NCI-H510A treated with DMSO at 0.1 percent for 48 hours (cell line): ENCODE measurements at regions not wholly inside any gene's neighbourhood (a gene's known extent, or its start where the extent isn't known, plus 50 kb on each side); places are given as distances from the start of the nearest gene placed in this dataset.
"Not testable (repeated sequence)": the region's sequence is repeated elsewhere in the genome, so short reads cannot be mapped to it uniquely, and the experiment has no call there.

ENCODE experiments used
- DNase-seq: peaks from one replicate; lab custom pipeline; 2025; lab: John Stamatoyannopoulos, UW

GRCh38 chr3:153615863-153616262 lies 453.8 kb downstream of the RAP2B start:
- DNase-seq = no peak

DNA sequence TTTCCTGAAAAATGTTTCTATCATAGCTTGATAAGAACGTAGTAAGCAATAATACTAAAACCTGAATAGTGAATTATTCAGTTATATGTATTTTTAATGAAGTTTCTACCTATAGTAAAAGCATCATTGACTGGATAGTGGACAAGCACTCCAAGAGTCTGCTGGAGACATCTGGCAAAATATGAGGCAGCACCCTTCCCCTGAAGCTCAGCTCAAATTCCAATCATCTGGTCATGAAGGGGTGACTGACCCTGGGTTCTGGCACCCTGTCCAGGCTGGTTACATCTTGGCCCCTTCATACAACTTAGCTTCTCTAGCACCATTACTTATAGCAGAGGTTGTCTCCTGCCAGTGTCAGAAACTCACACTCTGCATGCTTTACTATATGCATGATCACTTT lies 455.4 kb downstream of the RAP2B start:
- no peak for DNase-seq

GRCh38 chr3:153618176-153618575 lies 456.1 kb downstream of the RAP2B start:
- no peak for DNase-seq

DNA sequence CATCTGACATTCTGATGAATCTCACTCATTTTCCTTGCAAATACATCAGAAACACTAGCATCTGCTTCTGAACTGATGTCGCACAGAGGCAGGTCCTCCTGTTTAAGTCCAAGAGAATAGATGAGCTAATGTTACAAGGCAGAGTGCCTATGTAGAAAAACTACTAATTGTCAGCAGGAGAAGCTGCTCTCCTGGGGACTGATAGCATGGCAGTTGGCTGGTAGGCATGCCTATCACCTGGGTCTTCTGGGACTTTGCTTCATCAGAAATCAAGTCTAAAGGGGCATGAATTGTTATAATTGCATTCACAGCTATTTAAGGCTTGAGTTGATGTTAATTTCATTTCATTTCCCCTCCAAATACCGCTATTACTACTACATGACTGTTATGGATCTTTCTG lies 457.2 kb downstream of the RAP2B start:
- DNase-seq = no peak

DNA sequence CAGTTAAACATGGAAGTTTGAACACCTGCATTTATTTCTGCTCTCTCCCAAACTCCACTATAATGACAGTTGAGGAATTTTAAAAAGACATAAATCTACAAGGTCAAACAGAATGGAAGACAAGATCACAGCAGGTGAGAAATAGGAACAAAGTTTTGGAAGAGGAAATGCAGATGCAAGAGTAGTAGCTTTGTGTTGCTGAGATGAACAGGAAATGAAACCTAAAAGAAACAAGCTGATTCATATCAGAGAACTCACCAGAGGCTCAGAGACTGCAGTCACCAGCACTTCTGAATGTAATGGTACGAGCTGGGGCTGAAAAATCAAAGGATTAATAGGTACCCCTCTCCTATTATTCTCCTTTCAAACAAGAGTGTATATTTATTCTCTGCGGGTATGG lies 459.9 kb downstream of the RAP2B start:
- DNase-seq = no peak

- no peak for DNase-seq
These were observed 461.8 kb downstream of the RAP2B start for GRCh38 chr3:153623834-153624233.

GRCh38 chr3:153624310-153625030 lies 462.4 kb downstream of the RAP2B start:
- no peak for DNase-seq

DNA sequence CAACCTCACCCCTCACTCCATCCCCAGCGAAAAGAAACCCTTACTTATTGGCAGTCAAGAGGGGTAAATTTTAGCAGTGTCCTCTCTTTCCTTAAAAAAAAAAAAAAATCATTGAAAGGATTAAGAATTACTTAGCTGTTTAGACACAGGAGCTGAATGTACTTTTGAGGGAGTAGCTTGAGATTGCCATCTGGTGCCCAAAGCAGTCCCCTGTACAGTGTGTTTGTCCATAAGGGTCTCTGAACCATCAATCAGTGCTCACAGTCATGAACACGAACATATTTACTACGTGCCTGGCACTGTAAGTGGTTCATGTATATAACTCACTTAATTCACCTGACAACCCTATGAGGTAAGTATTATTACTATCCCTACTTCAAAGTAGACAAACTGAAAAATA lies 463.5 kb downstream of the RAP2B start:
- no peak for DNase-seq

DNA sequence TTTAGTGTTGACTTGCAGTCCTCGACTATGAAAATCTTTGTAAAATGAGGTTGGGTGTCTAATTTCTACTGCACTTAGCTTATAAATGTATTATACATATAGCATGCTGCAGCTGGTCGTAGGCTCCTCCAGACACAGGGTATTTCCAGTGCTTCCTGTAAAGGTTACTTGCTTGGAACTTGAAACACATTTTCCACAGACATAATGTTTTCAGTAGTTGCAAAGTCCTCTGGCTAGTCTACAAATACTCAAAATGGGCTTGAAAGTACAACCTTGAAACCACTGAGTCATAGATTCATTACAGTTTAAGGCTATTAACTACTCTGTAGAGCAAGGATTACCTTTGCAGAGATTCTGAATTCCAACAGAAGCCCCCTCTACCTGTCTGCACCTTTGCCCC lies 464.1 kb downstream of the RAP2B start:
- no peak for DNase-seq

- DNase-seq = no peak
These were observed 466.6 kb downstream of the RAP2B start for GRCh38 chr3:153628591-153628990.

- DNase-seq = no peak
These were observed 467.1 kb downstream of the RAP2B start for GRCh38 chr3:153629148-153629547.

DNA sequence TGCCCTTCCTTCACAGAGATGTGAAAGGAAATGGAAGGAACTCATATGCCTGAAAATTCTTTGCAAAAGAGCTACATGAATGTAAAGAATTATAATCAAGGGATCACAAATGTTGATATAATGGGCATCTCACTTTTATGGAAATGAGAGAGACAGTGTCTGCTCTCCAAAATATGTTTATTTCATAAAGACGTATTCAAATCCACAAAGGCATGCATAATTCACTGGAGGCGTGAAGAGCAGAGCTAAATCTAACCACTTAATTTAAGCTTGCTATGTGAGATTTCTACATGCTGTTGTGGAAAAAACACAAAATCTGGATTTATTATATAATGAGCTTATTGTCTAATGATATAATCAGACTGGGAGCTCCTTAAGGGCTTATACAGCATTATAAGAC lies 469.1 kb downstream of the RAP2B start:
- DNase-seq = no peak

DNA sequence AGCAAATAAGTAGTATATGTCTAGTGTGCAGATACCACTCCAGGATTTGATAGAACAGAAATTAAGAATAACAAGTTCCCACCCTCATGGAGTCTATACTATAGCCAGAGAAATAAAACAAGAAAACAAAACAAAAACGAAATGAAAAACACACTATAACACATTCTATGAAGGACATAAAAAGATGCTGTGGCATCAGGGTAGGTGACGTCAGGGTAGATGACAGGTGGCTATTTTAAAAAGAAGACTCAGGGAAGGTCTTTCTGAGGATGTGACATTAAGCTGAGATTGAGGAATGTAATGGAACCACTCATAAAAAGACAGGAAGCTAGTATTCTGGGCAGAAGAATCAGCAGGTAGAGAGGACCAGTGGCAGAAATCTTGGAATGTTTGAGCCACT lies 469.6 kb downstream of the RAP2B start:
- no peak for DNase-seq

DNA sequence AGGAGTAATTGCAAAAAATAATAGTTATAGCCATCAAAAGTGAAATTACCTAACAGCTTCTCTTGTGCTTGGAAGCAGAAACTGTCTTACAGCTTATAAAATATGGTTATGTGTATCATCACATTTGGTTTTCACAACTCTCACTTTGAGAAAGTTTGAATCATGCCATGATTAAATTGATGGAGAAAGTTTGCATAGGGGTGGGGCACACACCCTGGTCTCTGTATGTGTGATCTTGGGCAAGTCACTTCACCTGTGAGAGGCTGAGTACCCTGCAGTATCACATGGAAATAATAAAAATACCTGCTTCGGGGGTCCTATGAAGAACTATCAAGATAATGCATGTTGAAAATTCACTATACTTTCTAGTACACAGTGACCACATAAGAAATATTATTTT lies 471.4 kb downstream of the RAP2B start:
- no peak for DNase-seq

GRCh38 chr3:153634683-153635082 lies 472.7 kb downstream of the RAP2B start:
- no peak for DNase-seq

DNA sequence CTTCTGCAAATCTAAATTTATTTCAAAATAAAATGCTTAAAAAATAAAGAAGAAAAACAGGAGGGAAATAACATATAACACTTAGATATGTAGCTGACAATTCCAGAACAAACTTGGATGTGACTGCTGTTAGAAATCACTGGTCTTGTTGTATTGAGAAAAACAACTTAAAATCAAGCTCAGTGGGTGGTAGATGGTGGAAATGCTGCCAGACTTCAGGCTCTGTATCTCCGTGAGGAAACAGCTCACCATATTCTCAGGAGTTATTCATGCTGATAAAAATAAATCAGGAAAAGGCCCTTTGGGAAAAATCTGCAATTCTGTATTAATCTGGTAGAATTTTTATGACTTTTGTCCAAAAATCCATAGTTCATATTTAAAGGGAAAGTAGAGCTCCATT lies 477.6 kb downstream of the RAP2B start:
- no peak for DNase-seq

DNA sequence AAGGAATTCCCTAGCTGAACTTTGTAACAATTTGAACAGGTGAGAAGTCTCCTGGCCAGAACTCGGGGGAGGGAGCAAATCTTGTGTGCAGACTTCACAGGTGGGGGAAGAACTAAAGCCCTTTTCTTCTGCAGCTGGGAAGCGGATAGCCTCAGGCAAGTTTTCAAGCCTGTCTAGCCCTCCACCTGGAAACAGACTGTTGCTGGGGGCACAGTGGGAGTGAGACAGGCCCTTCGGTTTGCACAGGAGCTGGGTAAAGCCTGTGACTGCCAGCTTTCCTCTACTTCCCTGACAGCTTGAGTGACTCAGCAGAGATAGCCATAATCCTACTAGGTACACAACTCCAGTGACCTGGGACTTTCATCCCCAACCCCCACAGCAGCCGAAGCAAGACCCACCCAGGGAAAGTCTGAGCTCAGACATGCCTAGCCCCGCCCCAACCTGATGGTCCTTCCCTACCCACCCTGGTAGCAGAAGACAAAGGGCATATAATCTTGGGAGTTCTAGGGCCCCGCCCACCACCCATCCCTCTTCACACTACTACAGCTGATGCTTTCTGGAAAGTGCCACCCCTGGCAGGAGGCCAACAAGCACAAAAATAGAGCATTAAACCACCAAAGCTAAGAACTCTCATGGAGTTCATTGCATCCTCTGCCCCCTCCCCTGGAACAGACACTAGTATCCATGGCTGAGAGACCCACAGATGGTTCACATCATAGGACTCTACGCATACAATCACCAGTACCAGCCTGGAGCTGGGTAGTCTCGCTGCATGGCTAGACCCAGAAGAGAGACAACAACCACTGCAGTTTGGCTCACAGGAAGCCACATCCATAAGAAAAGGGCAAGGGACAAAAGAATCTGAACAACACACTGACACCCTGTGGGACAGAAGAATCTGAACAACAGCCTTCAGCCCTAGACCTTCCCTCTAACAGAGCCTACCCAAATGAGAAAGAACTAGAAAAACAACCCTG lies 479.0 kb downstream of the RAP2B start:
- no peak for DNase-seq

GRCh38 chr3:153642576-153642975 lies 478.6 kb upstream of the ARHGEF26 start:
- DNase-seq = not testable (repeated sequence)

GRCh38 chr3:153643471-153643870 lies 477.7 kb upstream of the ARHGEF26 start:
- DNase-seq = not testable (repeated sequence)

- DNase-seq = no peak
These were observed 471.8 kb upstream of the ARHGEF26 start for GRCh38 chr3:153649286-153649839.

- DNase-seq = no peak
These were observed 469.1 kb upstream of the ARHGEF26 start for GRCh38 chr3:153652076-153652475.

- no peak for DNase-seq
These were observed 464.1 kb upstream of the ARHGEF26 start for GRCh38 chr3:153657046-153657445.

- DNase-seq = no peak
These were observed 463.7 kb upstream of the ARHGEF26 start for GRCh38 chr3:153657461-153657860.
